ENCODE measurements at regions not wholly inside any gene's neighbourhood (a gene's known extent, or its start where the extent isn't known, plus 50 kb on each side); places are given as distances from the start of the nearest gene placed in this dataset.

DNA sequence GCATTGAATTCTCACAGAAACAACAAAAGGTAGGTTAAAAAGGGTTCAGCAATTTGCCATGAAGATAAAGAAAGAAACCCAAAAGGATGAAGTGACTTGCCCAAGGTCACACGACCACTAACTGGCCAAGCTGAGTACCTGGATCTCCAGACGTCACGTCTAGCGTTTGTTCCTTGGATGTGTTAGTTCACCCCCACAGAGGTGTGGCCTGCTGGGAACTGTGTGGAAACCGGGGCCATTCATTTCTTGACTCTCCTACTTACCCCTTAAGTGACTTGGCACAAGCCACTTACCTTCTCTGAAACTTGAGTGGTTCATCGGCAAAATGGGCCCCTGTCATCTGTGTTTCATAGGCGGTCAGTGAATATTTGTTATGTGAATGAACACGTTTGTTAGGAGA is 244.3 kb upstream of the SLCO3A1 start:
- DNase-seq (ENCODE audit: low read depth, low spot score), result no peak
- in situ Hi-C loops (cut with HindIII; ENCODE audit: low sequenced_read_pairs), result no loop called here
- TF ChIP-seq, protein P1, sequence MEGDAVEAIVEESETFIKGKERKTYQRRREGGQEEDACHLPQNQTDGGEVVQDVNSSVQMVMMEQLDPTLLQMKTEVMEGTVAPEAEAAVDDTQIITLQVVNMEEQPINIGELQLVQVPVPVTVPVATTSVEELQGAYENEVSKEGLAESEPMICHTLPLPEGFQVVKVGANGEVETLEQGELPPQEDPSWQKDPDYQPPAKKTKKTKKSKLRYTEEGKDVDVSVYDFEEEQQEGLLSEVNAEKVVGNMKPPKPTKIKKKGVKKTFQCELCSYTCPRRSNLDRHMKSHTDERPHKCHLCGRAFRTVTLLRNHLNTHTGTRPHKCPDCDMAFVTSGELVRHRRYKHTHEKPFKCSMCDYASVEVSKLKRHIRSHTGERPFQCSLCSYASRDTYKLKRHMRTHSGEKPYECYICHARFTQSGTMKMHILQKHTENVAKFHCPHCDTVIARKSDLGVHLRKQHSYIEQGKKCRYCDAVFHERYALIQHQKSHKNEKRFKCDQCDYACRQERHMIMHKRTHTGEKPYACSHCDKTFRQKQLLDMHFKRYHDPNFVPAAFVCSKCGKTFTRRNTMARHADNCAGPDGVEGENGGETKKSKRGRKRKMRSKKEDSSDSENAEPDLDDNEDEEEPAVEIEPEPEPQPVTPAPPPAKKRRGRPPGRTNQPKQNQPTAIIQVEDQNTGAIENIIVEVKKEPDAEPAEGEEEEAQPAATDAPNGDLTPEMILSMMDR (IDR thresholded peaks at IDR 0.05; ENCODE audit: low read depth, low read length), result no peak
- no peak overlapping the region for H3K4me3 ChIP-seq (ENCODE audit: low read depth, low read length)

DNA sequence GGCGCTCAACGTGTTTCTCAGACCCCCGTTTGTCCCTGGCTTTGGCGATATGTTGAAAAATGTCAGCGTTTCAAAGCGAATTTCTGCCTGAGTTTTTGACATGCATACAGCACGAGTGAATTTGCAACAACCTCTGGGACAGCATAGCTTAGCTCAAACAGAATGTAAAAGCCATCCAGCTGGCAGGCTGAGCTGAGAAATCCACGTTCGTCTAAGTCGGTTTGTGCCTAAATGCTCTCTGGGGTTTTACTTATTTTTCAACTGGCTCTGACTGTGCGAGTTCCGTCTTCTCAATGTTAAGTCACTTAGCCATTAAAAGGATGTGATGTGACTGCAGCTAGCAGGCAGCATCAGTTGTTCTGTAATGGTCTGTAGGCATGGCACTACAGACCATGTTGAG is 243.5 kb upstream of the SLCO3A1 start:
- in situ Hi-C loops (cut with HindIII; ENCODE audit: low sequenced_read_pairs), result no loop called here
- TF ChIP-seq, protein P1 (IDR thresholded peaks at IDR 0.05; ENCODE audit: low read depth, low read length), result no peak
- H3K4me3 ChIP-seq (ENCODE audit: low read depth, low read length), result no peak overlapping the region
- no peak for DNase-seq (ENCODE audit: low read depth, low spot score)

DNA sequence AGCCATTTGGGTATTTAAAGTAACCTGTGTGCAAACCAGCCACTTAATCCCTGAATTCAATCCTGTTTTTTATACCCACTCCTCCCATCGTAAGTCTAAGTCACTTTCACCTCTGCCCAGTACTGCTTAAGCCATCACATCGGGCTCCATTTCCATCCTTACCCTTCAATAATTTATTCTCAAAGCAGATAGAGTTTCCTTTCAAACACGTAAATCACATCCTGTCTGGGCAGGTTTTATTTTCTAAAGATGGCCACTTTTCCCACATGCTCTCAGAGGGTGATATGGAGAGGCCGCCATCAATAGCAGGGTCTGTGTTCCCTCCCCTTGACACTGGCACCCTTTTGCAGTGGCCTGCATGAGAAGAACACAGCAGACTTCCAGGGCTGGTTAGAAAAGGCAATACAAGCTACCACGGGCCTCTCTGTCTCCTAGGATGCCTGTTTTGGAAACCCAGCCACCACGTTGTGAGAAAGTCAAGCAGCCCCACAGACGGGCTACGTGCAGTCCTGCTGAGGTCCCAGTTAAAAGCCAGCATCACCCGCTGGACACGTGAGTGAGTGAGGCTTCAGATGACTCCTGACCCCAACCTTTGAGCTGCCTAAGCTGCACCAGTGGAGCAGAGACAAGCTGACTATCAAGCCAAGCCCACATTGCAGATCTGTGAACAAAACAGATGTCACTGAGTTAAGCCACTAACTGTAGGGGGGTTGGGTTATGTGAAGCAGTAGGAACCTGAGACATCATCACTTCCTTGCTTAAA is 241.8 kb upstream of the SLCO3A1 start:
- no peak for DNase-seq (ENCODE audit: low read depth, low spot score)
- TF ChIP-seq, protein P1 (IDR thresholded peaks at IDR 0.05; ENCODE audit: low read depth, low read length), result no peak
- H3K4me3 ChIP-seq (ENCODE audit: low read depth, low read length), result no peak overlapping the region
- in situ Hi-C loops (cut with HindIII; ENCODE audit: low sequenced_read_pairs), result no loop called here

DNA sequence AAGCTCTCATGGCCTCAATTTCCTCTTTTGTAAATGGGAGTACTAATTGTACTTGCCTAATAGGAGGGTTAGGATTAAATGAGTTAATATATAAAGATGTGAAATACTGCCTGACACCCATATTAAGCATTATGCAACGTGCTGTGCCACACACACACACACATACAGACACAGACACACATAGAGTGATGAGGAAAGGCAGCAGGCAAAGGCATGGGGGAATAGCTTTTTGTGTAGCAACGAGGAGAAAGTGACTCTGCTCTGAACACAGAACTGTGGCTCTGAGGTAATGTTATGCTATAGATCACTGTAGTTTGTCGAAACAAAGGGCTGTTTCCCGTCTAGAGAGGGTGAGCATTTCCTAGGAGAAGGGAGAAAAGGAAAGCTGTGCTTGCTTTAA is 233.3 kb upstream of the SLCO3A1 start:
- no peak overlapping the region for H3K4me3 ChIP-seq (ENCODE audit: low read depth, low read length)
- TF ChIP-seq, protein P1 (IDR thresholded peaks at IDR 0.05; ENCODE audit: low read depth, low read length), result no peak
- in situ Hi-C loops (cut with HindIII; ENCODE audit: low sequenced_read_pairs), result no loop called here
- DNase-seq (ENCODE audit: low read depth, low spot score), result no peak

DNA sequence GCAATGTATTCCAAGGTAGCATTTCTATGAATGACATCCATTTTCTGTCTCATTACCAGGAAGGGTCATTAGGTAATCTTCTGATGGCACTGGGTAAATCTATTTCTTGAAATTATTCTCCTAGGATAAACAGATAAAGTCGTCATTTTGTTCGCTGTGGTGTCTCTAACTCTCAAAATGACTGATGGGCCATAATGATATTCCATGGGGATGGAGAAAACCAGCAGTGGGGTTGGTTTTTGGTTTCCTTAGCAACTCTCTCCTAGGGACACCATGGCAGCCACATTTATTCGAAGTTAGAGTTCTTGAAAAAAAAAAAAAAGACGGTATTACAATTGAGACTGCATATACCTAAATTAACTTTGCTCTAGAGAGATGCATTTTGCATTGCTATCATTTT is 231.3 kb upstream of the SLCO3A1 start:
- H3K4me3 ChIP-seq (ENCODE audit: low read depth, low read length), result no peak overlapping the region
- TF ChIP-seq, protein P1 (IDR thresholded peaks at IDR 0.05; ENCODE audit: low read depth, low read length), result no peak
- DNase-seq (ENCODE audit: low read depth, low spot score), result no peak
- in situ Hi-C loops (cut with HindIII; ENCODE audit: low sequenced_read_pairs), result no loop called here

DNA sequence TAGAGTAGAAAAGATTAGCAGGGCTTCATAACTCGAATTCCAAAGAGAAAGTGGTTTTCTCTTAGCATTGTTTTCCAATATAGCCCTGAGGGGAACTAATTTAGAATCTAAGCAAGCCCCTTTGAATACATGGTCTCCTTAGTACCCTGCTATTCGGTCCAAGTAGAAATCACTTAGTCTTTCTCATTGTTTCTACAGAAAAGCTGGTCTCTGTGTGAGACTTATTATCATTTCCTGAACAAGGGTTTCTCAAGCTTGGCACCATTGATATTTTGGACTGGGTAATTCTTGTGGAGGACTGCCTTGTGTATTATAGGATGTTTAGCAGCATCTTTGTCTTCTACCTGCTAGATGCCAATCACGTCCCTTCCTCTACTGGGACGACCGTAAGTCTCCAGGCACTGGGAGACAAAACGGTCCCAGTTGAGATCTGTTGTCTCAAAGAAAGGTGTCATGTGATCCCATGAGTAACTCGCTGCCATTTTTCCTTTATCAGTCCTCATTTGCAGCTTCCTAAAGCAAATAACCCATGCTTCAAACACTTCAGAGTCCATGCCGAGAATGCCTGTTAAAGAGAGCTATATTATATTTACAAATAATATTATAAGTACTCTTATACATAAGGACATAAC is 230.7 kb upstream of the SLCO3A1 start:
- TF ChIP-seq, protein P1 (IDR thresholded peaks at IDR 0.05; ENCODE audit: low read depth, low read length), result no peak
- in situ Hi-C loops (cut with HindIII; ENCODE audit: low sequenced_read_pairs), result no loop called here
- no peak overlapping the region for H3K4me3 ChIP-seq (ENCODE audit: low read depth, low read length)
- DNase-seq (ENCODE audit: low read depth, low spot score), result peak; percentile 5

All from astrocyte of the spinal cord (primary cell).